ENCODE measurements at regions not wholly inside any gene's neighbourhood (a gene's known extent, or its start where the extent isn't known, plus 50 kb on each side); places are given as distances from the start of the nearest gene placed in this dataset.

DNA sequence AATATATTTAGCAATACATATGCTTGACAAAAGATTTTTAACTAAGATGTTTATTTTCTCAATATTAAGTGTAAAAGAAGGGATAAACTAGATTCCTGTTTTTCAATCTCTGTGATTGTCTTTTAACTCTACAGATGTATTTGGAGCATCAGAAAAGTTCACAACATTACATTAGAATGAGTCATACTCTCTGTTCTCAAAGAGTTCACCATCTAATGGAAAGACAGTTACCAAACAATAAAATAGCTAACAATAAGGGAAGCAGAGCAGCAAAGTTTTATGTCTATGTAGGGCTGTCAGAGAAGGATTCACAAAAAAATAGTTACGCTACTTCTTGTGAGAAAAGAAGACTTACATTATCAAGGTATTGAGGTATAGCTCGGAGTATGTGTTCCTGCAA is 109.2 kb upstream of the MAP2 start:
- no peak for DNase-seq

DNA sequence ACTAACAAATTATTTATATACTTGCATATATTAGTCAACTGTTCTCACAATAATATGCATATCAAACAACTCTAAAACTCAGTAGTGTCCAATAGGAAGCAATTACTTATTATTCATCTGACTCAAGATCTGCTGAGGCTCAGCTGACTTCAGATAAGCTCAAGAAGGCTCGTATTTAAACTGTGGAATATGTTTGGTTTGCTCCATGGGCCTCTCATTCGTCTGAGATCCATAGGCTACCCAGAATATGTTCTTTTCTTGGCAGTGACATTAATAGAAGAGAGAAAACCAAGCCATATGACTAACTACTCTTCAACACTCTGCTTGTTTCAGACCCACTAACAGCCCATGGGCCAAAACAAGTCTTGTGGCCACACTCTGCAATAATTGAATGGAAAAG is 107.7 kb upstream of the MAP2 start:
- no peak for DNase-seq

- no peak for DNase-seq
These were observed 102.8 kb upstream of the MAP2 start for GRCh38 chr2:209321076-209321475.

GRCh38 chr2:209321581-209321980 is 102.3 kb upstream of the MAP2 start:
- DNase-seq: no peak

DNA sequence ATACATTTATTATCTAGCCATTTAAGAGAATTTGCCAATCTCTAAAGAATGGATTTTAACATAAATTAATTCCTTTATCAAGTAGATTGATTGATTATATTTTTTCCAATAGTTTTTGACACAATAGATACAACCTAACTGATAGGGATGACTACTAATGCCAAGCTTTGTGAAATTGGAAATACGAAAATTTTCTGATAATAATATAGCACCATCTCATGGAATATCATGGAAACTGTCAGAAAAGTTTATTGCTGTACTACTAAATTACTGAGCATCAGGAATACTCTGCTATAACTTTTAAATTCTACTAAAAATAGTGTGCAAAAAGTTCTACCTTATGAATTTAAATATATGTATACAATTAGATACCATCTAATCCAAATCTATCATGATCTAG is 101.8 kb upstream of the MAP2 start:
- peak in 1 of 2 experiments; percentile 3 for DNase-seq

GRCh38 chr2:209322905-209323512 is 100.8 kb upstream of the MAP2 start:
- peak; percentile 6 to 53 for DNase-seq

DNA sequence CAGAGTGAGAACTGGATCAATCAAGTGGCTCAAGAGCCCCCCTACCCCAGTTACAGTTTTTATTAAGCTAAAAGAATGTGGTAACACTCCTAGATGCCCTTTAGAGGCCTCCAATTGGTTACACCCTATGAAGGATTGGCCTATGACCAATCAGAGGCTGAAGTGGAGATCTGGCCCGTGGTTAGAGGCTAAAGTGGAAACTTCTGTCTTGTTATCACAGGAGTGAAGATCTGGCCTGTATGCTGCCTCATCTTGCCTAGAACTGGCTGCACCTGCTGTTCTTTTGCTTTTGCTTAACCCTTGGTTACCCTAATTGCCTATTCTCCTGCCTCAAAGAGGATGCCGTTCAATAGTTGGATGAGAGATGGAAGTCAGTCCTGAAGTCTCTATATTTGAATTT is 100.1 kb upstream of the MAP2 start:
- no peak for DNase-seq

- no peak for DNase-seq
These were observed 99.6 kb upstream of the MAP2 start for GRCh38 chr2:209324281-209324680.

DNA sequence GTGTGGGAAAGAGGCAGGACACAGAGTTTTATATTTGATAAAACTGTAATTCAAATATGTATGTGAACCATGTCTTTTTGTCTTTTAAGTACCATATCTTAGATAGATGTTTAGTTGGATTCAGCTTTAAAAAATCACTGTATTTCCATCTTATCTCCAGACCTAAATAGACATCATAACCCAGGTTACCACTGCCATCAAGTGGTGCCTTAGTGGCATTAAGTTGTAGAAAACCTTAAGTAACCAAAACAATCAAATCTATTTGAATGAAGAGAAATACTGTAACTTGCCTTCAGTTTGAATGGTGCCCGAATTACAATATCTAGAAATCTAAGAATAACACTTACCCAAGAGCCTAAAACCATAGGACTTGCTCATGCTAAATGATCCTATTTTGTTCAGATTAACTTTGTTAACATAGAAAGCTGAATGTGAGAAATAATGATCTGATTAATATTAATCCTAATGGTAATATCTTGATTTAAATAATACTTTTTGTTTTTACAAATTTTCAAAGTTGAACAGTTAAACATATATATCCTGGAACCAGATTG is 92.5 kb upstream of the MAP2 start:
- peak; percentile 26 to 54 for DNase-seq

GRCh38 chr2:209334188-209335017 is 89.4 kb upstream of the MAP2 start:
- DNase-seq: peak; percentile 38 to 83

GRCh38 chr2:209340522-209340921 is 83.3 kb upstream of the MAP2 start:
- no peak for DNase-seq

DNA sequence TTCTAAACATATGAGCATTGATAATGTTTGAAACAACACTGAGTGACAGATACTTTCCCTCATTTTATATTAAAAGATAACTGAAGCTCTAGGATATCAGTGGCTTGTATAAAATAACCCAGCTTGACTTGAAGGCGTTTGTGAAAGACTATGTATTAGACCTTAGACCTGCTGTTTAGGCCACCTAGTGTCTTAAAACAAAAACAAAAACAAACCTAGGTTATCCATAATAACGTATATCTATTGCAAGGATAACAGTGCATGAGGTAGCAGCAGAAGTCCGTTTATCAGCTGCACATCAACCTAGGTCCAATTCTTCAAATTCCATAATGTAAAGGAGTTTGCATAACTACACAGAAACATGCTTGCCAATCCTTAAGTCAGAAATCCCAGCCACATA is 79.5 kb upstream of the MAP2 start:
- DNase-seq: no peak

- DNase-seq: peak in 1 of 2 experiments; percentile 1
These were observed 75.4 kb upstream of the MAP2 start for GRCh38 chr2:209348433-209348832.

DNA sequence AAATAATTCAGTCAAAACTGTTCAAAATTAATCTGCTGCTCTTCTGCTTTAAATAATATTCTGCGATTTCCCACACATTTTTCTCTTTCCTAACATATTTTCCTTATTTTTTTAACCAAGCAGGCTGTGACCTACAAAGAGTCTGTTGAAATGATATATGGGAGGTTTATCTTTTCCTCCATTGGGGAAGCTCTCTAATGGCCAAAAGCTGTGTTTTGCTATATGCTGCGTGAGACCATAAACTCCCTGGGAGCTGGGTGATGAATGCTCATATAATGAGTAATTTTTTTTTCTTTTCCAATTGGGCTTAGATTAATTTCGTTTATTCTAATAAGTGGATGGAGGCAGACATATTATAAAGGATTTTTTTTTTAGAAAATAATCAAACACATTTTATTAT is 72.2 kb upstream of the MAP2 start:
- no peak for DNase-seq

DNA sequence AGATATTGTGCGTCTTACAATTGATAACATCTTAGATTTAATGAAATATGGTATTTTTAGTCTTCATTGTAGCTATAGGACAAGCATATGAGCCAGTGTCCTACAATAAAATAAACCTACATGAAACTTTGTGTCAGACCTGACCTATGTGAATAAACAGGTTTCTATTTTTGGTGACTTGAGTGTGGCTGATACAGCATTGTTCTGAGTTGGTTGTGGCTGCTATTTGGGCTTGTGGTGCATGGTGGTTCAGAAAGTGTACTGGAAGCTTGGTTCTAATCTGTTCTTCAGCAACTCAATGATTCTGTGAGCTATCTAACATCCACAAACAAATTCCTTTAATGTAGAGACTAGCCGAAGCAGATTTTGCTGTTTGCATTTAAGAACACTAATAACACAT is 64.9 kb upstream of the MAP2 start:
- DNase-seq: no peak

DNA sequence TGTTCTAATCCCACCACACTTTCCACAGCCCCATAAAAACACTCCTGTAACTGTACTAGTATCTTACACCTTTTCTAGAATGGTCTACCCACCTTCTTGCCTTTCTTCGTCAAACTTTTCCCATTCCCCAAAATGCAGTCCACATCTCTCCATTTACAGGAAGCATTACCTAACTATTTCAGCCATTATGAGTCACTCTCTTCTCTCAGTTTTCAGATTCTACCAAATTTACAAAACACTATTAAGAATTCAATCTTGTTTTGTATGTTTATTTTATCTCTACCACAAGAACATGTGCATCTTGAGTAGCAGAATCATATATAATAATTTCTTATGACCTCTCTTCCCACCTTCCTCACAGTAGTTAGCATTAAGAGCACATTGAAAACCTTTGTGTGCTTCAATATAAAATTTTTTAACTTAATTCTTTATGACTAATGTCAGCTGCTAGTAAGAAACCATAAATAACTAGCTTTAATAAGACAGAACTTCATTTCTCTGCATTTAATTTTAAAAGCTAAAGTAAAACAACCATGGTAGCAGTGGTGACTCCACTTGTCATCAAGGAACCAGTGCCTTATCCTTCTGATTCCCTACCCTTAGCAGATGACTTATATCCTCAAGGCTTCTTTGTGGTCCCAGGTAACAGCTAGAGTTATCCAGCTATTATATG is 56.6 kb upstream of the MAP2 start:
- no peak for DNase-seq

DNA sequence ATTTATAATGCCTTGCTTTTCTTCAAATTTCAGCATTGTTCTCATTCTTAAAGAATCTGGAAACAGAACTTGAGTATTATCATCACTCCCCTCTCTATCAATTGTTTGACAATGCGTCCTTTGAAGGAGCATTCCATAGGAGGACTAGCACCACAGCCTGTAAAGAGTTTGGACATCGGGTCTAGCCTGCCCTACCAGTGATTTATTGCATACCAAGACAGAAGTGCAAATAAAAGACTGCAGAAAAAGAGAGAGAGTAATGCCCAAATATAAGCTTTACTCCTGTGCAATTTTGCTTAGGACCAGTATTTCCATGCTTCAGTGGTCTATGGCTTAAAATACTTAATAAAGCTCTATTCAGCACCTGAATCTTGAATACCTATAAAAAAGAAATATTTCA is 55.4 kb upstream of the MAP2 start:
- DNase-seq: no peak

DNA sequence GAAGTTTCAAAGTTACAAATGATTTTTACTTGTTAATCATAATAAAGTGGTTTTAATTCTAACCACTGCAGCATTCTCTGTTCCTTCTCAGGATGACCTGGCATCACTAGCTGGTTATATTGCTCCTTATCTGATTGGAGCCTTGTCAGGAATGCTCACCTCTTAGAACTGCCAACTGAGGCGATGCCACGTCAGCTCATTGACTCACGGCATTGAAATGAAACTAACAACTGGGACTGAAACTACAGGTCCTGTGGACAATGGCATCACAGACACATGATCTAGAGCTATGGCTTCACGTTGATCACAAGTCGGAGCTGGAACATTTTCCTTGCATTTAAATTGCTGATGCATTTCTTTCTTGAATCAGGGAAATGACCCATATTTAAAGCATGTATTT is 54.9 kb upstream of the MAP2 start:
- DNase-seq: no peak

DNA sequence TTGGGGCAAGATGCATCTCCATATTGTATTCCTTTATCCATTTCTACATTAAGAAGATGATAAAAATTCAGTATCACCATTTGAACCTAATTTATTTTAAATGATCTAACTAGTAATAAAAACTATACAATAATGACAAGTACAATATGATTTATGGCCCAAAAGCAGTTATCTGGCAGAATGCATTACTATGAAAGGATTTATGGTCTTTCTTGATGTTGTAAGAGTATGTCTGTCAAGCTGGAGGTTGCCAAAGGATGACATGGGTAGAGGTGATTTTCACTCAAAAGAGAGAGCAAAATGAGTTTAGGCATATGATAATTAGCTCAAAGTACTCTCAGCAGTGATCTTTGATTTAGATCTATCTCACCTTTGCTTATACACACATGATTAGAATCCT is 54.2 kb upstream of the MAP2 start:
- no peak for DNase-seq

- DNase-seq: no peak
These were observed 52.4 kb upstream of the MAP2 start for GRCh38 chr2:209371407-209371806.

Data from NCI-H526 (cell line).